ENCODE measurements at regions not wholly inside any gene's neighbourhood (a gene's known extent, or its start where the extent isn't known, plus 50 kb on each side); places are given as distances from the start of the nearest gene placed in this dataset.
"Not testable (repeated sequence)": the region's sequence is repeated elsewhere in the genome, so short reads cannot be mapped to it uniquely, and the experiment has no call there.

GRCh38 chr1:82366689-82367088, 566.0 kb downstream of the ADGRL2 start:
- Histone ChIP-seq H3K27me3 (replicated peaks; ENCODE audit: insufficient read depth, low read depth, low read length, poor library complexity) (no peaks in the 10 kb centered on the region), H3K4me3 (ENCODE audit: low read depth, low read length, poor library complexity, severe bottlenecking) (no peak overlapping the region), H3K27ac (ENCODE audit: low read depth, low read length, poor library complexity, severe bottlenecking) (no peak overlapping the region), H3K36me3 (ENCODE audit: insufficient read depth, low read length, poor library complexity, severe bottlenecking) (no peaks in the 10 kb centered on the region), H3K9me3 (ENCODE audit: low read depth, low read length, poor library complexity, severe bottlenecking) (no peaks in the 10 kb centered on the region), H3K4me1 (ENCODE audit: insufficient read depth, low read length, poor library complexity, severe bottlenecking) (no peaks in the 10 kb centered on the region)
- ChIA-PET POLR2A (ENCODE audit: low non-redundant PET) (no interaction called here), CTCF (no interaction called here)
- intact Hi-C loops (cut with micrococcal nuclease; ENCODE audit: unreplicated experiment) = no loop called here
- no TSS peak for BruUV-seq (replicated peaks)
- no peak for DNase-seq (ENCODE audit: low spot score)
- no peak for TF ChIP-seq CTCF (conservative IDR thresholded peaks at IDR 0.05; ENCODE audit: low read depth, low read length)
- no peak for TF ChIP-seq EZH2 (IDR thresholded peaks at IDR 0.05; ENCODE audit: borderline replicate concordance, low read depth, low read length, poor library complexity, severe bottlenecking)

- H3K4me1 ChIP-seq (ENCODE audit: insufficient read depth, low read length, poor library complexity, severe bottlenecking); H3K27ac ChIP-seq (ENCODE audit: low read depth, low read length, poor library complexity, severe bottlenecking); H3K4me3 ChIP-seq (ENCODE audit: low read depth, low read length, poor library complexity, severe bottlenecking); CTCF ChIA-PET; intact Hi-C loops (cut with micrococcal nuclease; ENCODE audit: unreplicated experiment); H3K36me3 ChIP-seq (ENCODE audit: insufficient read depth, low read length, poor library complexity, severe bottlenecking); H3K9me3 ChIP-seq (ENCODE audit: low read depth, low read length, poor library complexity, severe bottlenecking); BruUV-seq (replicated peaks); H3K27me3 ChIP-seq (replicated peaks; ENCODE audit: insufficient read depth, low read depth, low read length, poor library complexity); DNase-seq (ENCODE audit: low spot score); POLR2A ChIA-PET (ENCODE audit: low non-redundant PET): not testable (repeated sequence)
Measured at GRCh38 chr1:82359541-82359940, 558.8 kb downstream of the ADGRL2 start.

GRCh38 chr1:82358706-82359105, 558.0 kb downstream of the ADGRL2 start:
- H3K36me3 ChIP-seq (ENCODE audit: insufficient read depth, low read length, poor library complexity, severe bottlenecking); DNase-seq (ENCODE audit: low spot score); BruUV-seq (replicated peaks); H3K4me3 ChIP-seq (ENCODE audit: low read depth, low read length, poor library complexity, severe bottlenecking); H3K4me1 ChIP-seq (ENCODE audit: insufficient read depth, low read length, poor library complexity, severe bottlenecking); POLR2A ChIA-PET (ENCODE audit: low non-redundant PET); intact Hi-C loops (cut with micrococcal nuclease; ENCODE audit: unreplicated experiment); H3K9me3 ChIP-seq (ENCODE audit: low read depth, low read length, poor library complexity, severe bottlenecking); H3K27me3 ChIP-seq (replicated peaks; ENCODE audit: insufficient read depth, low read depth, low read length, poor library complexity); CTCF ChIA-PET; H3K27ac ChIP-seq (ENCODE audit: low read depth, low read length, poor library complexity, severe bottlenecking): not testable (repeated sequence)

- BruUV-seq (replicated peaks); DNase-seq (ENCODE audit: low spot score); POLR2A ChIA-PET (ENCODE audit: low non-redundant PET); CTCF ChIA-PET; intact Hi-C loops (cut with micrococcal nuclease; ENCODE audit: unreplicated experiment); H3K27me3 ChIP-seq (replicated peaks; ENCODE audit: insufficient read depth, low read depth, low read length, poor library complexity); H3K27ac ChIP-seq (ENCODE audit: low read depth, low read length, poor library complexity, severe bottlenecking); H3K4me1 ChIP-seq (ENCODE audit: insufficient read depth, low read length, poor library complexity, severe bottlenecking); H3K36me3 ChIP-seq (ENCODE audit: insufficient read depth, low read length, poor library complexity, severe bottlenecking); H3K9me3 ChIP-seq (ENCODE audit: low read depth, low read length, poor library complexity, severe bottlenecking); H3K4me3 ChIP-seq (ENCODE audit: low read depth, low read length, poor library complexity, severe bottlenecking): not testable (repeated sequence)
Measured at GRCh38 chr1:82354546-82354945, 553.8 kb downstream of the ADGRL2 start.

GRCh38 chr1:82348487-82348886, 547.8 kb downstream of the ADGRL2 start:
- TF ChIP-seq CTCF (conservative IDR thresholded peaks at IDR 0.05; ENCODE audit: low read depth, low read length) = no peak
- TF ChIP-seq EZH2 (IDR thresholded peaks at IDR 0.05; ENCODE audit: borderline replicate concordance, low read depth, low read length, poor library complexity, severe bottlenecking) = no peak
- CTCF ChIA-PET = no interaction called here

More at GRCh38 chr1:82348487-82348886, 547.8 kb downstream of the ADGRL2 start:
- no TSS peak for BruUV-seq (replicated peaks)
- Histone ChIP-seq H3K36me3 (ENCODE audit: insufficient read depth, low read length, poor library complexity, severe bottlenecking) (no peaks in the 10 kb centered on the region), H3K27ac (ENCODE audit: low read depth, low read length, poor library complexity, severe bottlenecking) (no peak overlapping the region), H3K4me3 (ENCODE audit: low read depth, low read length, poor library complexity, severe bottlenecking) (no peak overlapping the region), H3K9me3 (ENCODE audit: low read depth, low read length, poor library complexity, severe bottlenecking) (no peaks in the 10 kb centered on the region), H3K27me3 (replicated peaks; ENCODE audit: insufficient read depth, low read depth, low read length, poor library complexity) (no peaks in the 10 kb centered on the region), H3K4me1 (ENCODE audit: insufficient read depth, low read length, poor library complexity, severe bottlenecking) (no peaks in the 10 kb centered on the region)
- POLR2A ChIA-PET (ENCODE audit: low non-redundant PET) = no interaction called here
- no peak for DNase-seq (ENCODE audit: low spot score)
- intact Hi-C loops (cut with micrococcal nuclease; ENCODE audit: unreplicated experiment) = no loop called here

Measured in A673 (cell line).